ENCODE measurements at regions not wholly inside any gene's neighbourhood (a gene's known extent, or its start where the extent isn't known, plus 50 kb on each side); places are given as distances from the start of the nearest gene placed in this dataset.

DNA sequence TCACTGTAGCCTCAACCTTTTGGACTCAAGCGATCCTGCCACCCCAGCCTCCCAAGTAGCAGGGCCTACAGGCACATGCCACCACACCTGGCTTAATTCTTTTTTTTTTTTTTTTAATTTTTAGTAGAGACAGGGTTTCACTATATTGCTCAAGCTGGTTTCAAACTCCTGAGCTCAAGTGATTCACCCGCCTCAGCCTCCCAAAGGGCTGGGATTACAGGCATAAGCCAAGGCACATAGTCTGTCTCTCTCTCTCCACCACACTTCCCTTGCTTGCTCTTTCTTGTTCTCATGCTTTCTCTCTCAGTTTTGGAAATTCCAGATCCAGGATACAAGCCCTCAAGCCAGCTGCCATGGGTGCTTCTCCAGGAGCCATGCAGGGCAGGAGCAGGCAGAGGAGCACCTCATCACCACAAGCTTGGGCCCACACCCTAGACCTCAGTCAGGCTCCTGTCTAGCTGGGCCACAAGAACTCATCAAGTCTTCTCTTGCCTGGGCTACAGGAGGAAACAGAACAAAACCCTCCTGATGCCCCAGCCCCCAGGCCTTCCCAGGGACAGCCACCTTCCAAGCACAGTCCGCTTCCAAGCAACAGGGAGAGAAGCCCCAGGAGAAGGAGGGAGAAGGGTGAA is 145.3 kb upstream of the LPP start:
- TF ChIP-seq POLR2A (IDR thresholded peaks at IDR 0.05; ENCODE audit: low read depth, low read length) = no peak
- no peak for TF ChIP-seq NFE2L2 (IDR thresholded peaks at IDR 0.05; ENCODE audit: low read depth, low read length)
- TF ChIP-seq RAD21 (IDR thresholded peaks at IDR 0.05; ENCODE audit: low read length) = no peak
- TF ChIP-seq, protein P1, sequence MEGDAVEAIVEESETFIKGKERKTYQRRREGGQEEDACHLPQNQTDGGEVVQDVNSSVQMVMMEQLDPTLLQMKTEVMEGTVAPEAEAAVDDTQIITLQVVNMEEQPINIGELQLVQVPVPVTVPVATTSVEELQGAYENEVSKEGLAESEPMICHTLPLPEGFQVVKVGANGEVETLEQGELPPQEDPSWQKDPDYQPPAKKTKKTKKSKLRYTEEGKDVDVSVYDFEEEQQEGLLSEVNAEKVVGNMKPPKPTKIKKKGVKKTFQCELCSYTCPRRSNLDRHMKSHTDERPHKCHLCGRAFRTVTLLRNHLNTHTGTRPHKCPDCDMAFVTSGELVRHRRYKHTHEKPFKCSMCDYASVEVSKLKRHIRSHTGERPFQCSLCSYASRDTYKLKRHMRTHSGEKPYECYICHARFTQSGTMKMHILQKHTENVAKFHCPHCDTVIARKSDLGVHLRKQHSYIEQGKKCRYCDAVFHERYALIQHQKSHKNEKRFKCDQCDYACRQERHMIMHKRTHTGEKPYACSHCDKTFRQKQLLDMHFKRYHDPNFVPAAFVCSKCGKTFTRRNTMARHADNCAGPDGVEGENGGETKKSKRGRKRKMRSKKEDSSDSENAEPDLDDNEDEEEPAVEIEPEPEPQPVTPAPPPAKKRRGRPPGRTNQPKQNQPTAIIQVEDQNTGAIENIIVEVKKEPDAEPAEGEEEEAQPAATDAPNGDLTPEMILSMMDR (conservative IDR thresholded peaks at IDR 0.05; ENCODE audit: low read depth, low read length) = no peak
- no peak for TF ChIP-seq FOS (IDR thresholded peaks at IDR 0.05; ENCODE audit: low read depth, low read length)

Data from IMR-90 (cell line).